ENCODE measurements at regions not wholly inside any gene's neighbourhood (a gene's known extent, or its start where the extent isn't known, plus 50 kb on each side); places are given as distances from the start of the nearest gene placed in this dataset.

- TF ChIP-seq CTCF (conservative IDR thresholded peaks at IDR 0.05; ENCODE audit: low read depth, low read length) (no peak), EZH2phosphoT487 (IDR thresholded peaks at IDR 0.05; ENCODE audit: borderline replicate concordance, low read length) (no peak), EZH2 (IDR thresholded peaks at IDR 0.05; ENCODE audit: low read length, unreplicated experiment) (no peak)
These were observed 231.9 kb downstream of the KLF12 start for GRCh38 chr13:73902296-73902695.

All from PC-3 (cell line).